ENCODE measurements at regions not wholly inside any gene's neighbourhood (a gene's known extent, or its start where the extent isn't known, plus 50 kb on each side); places are given as distances from the start of the nearest gene placed in this dataset.
"Not testable (repeated sequence)": the region's sequence is repeated elsewhere in the genome, so short reads cannot be mapped to it uniquely, and the experiment has no call there.

GRCh38 chr15:95758851-95759250 is 571.6 kb upstream of the NR2F2 start:
- DNase-seq (ENCODE audit: low spot score) = no peak

GRCh38 chr15:95760508-95760907 is 570.0 kb upstream of the NR2F2 start:
- DNase-seq (ENCODE audit: low spot score) = no peak

- no peak for DNase-seq (ENCODE audit: low spot score)
Observed at GRCh38 chr15:95761501-95762165, 568.9 kb upstream of the NR2F2 start.

GRCh38 chr15:95763426-95763825 is 567.1 kb upstream of the NR2F2 start:
- no peak for DNase-seq (ENCODE audit: low spot score)

GRCh38 chr15:95765161-95765560 is 565.3 kb upstream of the NR2F2 start:
- DNase-seq (ENCODE audit: low spot score) = no peak

GRCh38 chr15:95770196-95770595 is 560.3 kb upstream of the NR2F2 start:
- no peak for DNase-seq (ENCODE audit: low spot score)

- DNase-seq (ENCODE audit: low spot score) = no peak
Observed at GRCh38 chr15:95772982-95773381, 557.5 kb upstream of the NR2F2 start.

- DNase-seq (ENCODE audit: low spot score) = no peak
Observed at GRCh38 chr15:95784508-95784907, 546.0 kb upstream of the NR2F2 start.

- DNase-seq (ENCODE audit: low spot score) = not testable (repeated sequence)
Observed at GRCh38 chr15:95785276-95785675, 545.2 kb upstream of the NR2F2 start.

- no peak for DNase-seq (ENCODE audit: low spot score)
Observed at GRCh38 chr15:95793231-95793630, 537.3 kb upstream of the NR2F2 start.

GRCh38 chr15:95795386-95795785 is 535.1 kb upstream of the NR2F2 start:
- no peak for DNase-seq (ENCODE audit: low spot score)

- DNase-seq (ENCODE audit: low spot score) = no peak
Observed at GRCh38 chr15:95799286-95800200, 531.0 kb upstream of the NR2F2 start.

GRCh38 chr15:95804484-95804883 is 526.0 kb upstream of the NR2F2 start:
- DNase-seq (ENCODE audit: low spot score) = no peak

- no peak for DNase-seq (ENCODE audit: low spot score)
Observed at GRCh38 chr15:95812491-95812890, 518.0 kb upstream of the NR2F2 start.

- DNase-seq (ENCODE audit: low spot score) = no peak
Observed at GRCh38 chr15:95814908-95815307, 515.6 kb upstream of the NR2F2 start.

GRCh38 chr15:95816591-95816990 is 513.9 kb upstream of the NR2F2 start:
- no peak for DNase-seq (ENCODE audit: low spot score)

- DNase-seq (ENCODE audit: low spot score) = no peak
Observed at GRCh38 chr15:95822961-95823360, 507.5 kb upstream of the NR2F2 start.

- no peak for DNase-seq (ENCODE audit: low spot score)
Observed at GRCh38 chr15:95825208-95825607, 505.3 kb upstream of the NR2F2 start.

- DNase-seq (ENCODE audit: low spot score) = no peak
Observed at GRCh38 chr15:95825671-95826411, 504.7 kb upstream of the NR2F2 start.

- DNase-seq (ENCODE audit: low spot score) = no peak
Observed at GRCh38 chr15:95826412-95827195, 503.9 kb upstream of the NR2F2 start.

GRCh38 chr15:95829062-95829461 is 501.4 kb upstream of the NR2F2 start:
- no peak for DNase-seq (ENCODE audit: low spot score)

- no peak for DNase-seq (ENCODE audit: low spot score)
Observed at GRCh38 chr15:95830281-95830680, 500.2 kb upstream of the NR2F2 start.

All from germinal center (tissue), 1 donor.